IPS-20b (cell line): ENCODE measurements at regions not wholly inside any gene's neighbourhood (a gene's known extent, or its start where the extent isn't known, plus 50 kb on each side); places are given as distances from the start of the nearest gene placed in this dataset.
"Not testable (repeated sequence)": the region's sequence is repeated elsewhere in the genome, so short reads cannot be mapped to it uniquely, and the experiment has no call there.

Source experiments
- H3K27ac ChIP-seq: one replicate; pipeline ENCODE4 v1.5.1; 2013; ENCODE audit warnings: low read length
- H3K27me3 ChIP-seq: 2 replicates; pipeline ENCODE4 v1.6.1; 2013; ENCODE audit warnings: mild to moderate bottlenecking, low read length, inconsistent platforms; ENCODE audit not compliant: insufficient read depth
- H3K36me3 ChIP-seq: 2 replicates; pipeline ENCODE4 v1.6.1; 2013; ENCODE audit warnings: low read depth, mild to moderate bottlenecking, inconsistent platforms, low read length, moderate library complexity; ENCODE audit not compliant: insufficient read depth
- H3K4me1 ChIP-seq: 2 replicates; pipeline ENCODE4 v1.6.1; 2013; ENCODE audit warnings: mild to moderate bottlenecking, control low read depth, inconsistent platforms, low read length, moderate library complexity; ENCODE audit not compliant: insufficient read depth
- H3K4me3 ChIP-seq: 2 replicates; pipeline ENCODE4 v1.5.1; 2013; ENCODE audit warnings: mild to moderate bottlenecking, low read length, inconsistent platforms
- H3K9ac ChIP-seq: 2 replicates; pipeline ENCODE4 v1.6.1; 2013; ENCODE audit warnings: low read depth, mild to moderate bottlenecking, inconsistent platforms, low read length, moderate library complexity
- H3K9me3 ChIP-seq: 2 replicates; pipeline ENCODE4 v1.6.1; 2013; ENCODE audit warnings: mild to moderate bottlenecking, low read depth, low read length, inconsistent platforms; ENCODE audit not compliant: insufficient read depth

GRCh38 chr11:83403691-83404389 lies 117.7 kb upstream of the CCDC90B start:
- no peaks in the 10 kb centered on the region for H3K9me3 ChIP-seq
- peaks cover 9% of the 10 kb centered on the region; the same call in 1 of the 2 replicates for H3K4me1 ChIP-seq
- no peaks in the 10 kb centered on the region for H3K36me3 ChIP-seq
- no peaks in the 10 kb centered on the region for H3K27me3 ChIP-seq
- H3K9ac ChIP-seq: no peak overlapping the region
- no peak overlapping the region for H3K4me3 ChIP-seq
- H3K27ac ChIP-seq: no peak overlapping the region

DNA sequence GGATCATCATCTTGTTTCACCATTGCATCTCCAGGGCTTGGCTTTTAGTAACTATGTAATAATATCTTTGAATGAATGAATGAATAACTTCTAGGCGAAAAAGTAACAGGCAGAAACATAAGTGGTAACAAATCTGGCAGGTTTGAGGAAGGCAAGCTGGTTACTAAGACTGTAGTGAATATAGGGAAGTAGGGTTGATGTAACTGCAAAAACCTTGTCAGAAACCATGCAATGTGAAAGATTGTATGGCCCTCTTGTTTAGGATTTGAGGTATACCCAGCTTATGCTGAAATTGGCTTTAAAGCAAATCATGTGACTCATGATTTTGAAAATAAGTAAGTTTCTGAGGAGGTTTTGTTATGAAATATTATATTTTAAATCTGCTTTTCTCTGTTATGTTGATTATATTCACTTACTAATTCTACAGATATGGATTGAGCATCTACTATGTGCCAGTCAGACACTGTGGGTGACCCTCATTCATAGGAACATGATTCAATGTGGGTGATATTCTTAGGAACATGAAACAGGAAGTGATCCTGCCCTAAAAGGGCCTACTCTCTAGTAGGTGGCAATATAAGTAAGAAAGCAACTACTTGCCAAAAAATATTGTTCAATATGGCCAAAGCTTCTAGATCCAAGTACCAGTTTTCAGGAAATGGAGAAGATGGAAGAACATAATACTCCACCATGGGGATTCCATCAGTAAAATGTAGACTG lies 115.5 kb upstream of the CCDC90B start:
- no peaks in the 10 kb centered on the region for H3K36me3 ChIP-seq
- H3K4me3 ChIP-seq: no peak overlapping the region
- no peak overlapping the region for H3K9ac ChIP-seq
- peaks cover 9% of the 10 kb centered on the region; the same call in 1 of the 2 replicates for H3K4me1 ChIP-seq
- no peaks in the 10 kb centered on the region for H3K27me3 ChIP-seq
- H3K27ac ChIP-seq: no peak overlapping the region
- H3K9me3 ChIP-seq: no peaks in the 10 kb centered on the region

DNA sequence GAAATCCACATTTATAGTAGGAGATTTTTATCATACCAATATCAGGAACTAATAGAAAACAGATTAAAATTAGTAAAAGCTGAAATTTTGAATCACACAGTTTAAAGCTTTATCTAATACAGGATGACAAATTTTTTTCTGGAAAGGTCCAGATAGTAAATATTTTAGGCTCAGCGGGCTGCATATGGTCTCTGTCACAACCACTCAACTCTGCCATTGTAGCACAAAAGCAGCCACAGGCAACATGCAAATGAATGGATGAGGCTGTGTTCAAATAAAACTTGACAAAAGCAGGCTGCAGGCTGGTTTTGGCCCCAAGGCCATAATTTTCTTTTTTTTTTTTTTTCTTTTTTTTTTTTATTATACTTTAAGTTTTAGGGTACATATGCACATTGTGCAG lies 108.2 kb upstream of the CCDC90B start:
- Histone ChIP-seq H3K4me3 (no peak overlapping the region), H3K36me3 (no peaks in the 10 kb centered on the region), H3K27me3 (no peaks in the 10 kb centered on the region), H3K27ac (no peak overlapping the region), H3K4me1 (no peaks in the 10 kb centered on the region), H3K9ac (no peak overlapping the region), H3K9me3 (no peaks in the 10 kb centered on the region)

- Histone ChIP-seq H3K4me3 (no peak overlapping the region), H3K9me3 (no peaks in the 10 kb centered on the region), H3K4me1 (no peaks in the 10 kb centered on the region), H3K36me3 (no peaks in the 10 kb centered on the region), H3K9ac (no peak overlapping the region), H3K27me3 (no peaks in the 10 kb centered on the region), H3K27ac (no peak overlapping the region)
Observed at GRCh38 chr11:83392556-83392955, 106.4 kb upstream of the CCDC90B start.

GRCh38 chr11:83389975-83390374 lies 103.8 kb upstream of the CCDC90B start:
- no peak overlapping the region for H3K9ac ChIP-seq
- H3K27me3 ChIP-seq: no peaks in the 10 kb centered on the region
- no peak overlapping the region for H3K4me3 ChIP-seq
- H3K36me3 ChIP-seq: no peaks in the 10 kb centered on the region
- no peaks in the 10 kb centered on the region for H3K4me1 ChIP-seq
- H3K9me3 ChIP-seq: peaks cover 9% of the 10 kb centered on the region; the same call in 1 of the 2 replicates
- H3K27ac ChIP-seq: no peak overlapping the region

DNA sequence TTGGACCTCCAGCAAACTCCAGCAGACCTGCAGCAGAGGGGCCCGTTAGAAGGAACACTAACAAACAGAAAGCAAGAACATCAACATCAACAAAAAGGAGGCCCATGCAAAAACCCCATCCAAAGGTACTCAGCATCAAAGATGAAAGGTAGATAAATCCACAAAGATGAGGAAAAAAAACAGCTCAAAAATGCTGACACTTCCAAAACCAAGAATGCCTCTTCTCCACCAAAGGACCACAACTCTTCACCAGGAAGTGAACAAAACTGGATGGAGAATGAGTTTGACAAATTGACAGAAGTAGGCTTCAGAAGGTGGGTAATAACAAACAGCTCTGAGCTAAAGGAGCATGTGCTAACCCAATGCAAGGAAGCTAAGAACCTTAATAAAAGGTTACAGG lies 97.7 kb upstream of the CCDC90B start:
- not testable (repeated sequence) for H3K4me1 ChIP-seq, H3K36me3 ChIP-seq, H3K4me3 ChIP-seq, H3K27me3 ChIP-seq, H3K9me3 ChIP-seq, H3K9ac ChIP-seq, H3K27ac ChIP-seq

DNA sequence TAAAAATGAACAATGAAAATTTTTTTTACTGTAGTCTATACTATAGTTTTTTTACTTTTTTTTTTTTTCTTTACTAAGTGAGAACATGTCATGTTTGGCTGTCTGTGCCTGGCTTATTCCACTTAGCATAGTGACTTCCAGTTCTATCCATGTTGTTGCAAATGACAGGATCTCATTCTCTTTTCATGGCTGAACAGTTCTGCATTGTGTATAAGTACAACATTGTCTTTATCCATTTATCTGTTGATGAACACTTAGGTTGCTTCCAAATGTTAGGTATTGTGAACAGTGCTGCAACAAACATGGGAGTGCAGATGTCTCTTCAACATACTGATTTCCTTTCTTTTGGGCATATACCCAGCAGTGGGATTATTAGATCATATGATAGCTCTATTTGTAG lies 88.1 kb upstream of the CCDC90B start:
- Histone ChIP-seq H3K36me3 (no peaks in the 10 kb centered on the region), H3K4me1 (no peaks in the 10 kb centered on the region), H3K27ac (no peak overlapping the region), H3K9ac (no peak overlapping the region), H3K27me3 (no peaks in the 10 kb centered on the region), H3K4me3 (no peak overlapping the region), H3K9me3 (peaks cover 2% of the 10 kb centered on the region; the same call in 1 of the 2 replicates)

GRCh38 chr11:83371489-83371888 lies 85.3 kb upstream of the CCDC90B start:
- no peak overlapping the region for H3K9ac ChIP-seq
- H3K27me3 ChIP-seq: no peaks in the 10 kb centered on the region
- no peak overlapping the region for H3K4me3 ChIP-seq
- H3K4me1 ChIP-seq: no peaks in the 10 kb centered on the region
- peaks cover 28% of the 10 kb centered on the region for H3K9me3 ChIP-seq
- no peaks in the 10 kb centered on the region for H3K36me3 ChIP-seq
- H3K27ac ChIP-seq: no peak overlapping the region

DNA sequence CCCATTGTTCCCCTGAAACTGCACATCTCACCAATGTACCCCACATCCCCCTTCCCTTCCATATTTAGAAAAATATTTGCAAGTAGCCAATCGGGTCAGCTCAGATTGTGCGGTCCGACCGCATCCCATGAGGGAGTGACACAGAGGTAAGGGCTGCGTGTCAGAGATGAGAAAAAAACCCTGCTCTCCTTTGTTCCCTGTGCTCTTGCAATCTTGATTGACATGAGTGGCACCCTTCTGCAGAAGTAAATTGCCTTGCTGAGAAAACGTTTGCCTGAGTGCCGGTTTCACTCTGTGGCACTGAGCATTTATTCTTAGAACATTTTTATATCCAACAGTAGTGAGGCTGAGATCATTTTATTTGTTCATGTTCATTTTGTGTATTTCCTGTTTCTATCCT lies 81.6 kb upstream of the CCDC90B start:
- no peak overlapping the region for H3K27ac ChIP-seq
- no peak overlapping the region for H3K9ac ChIP-seq
- no peaks in the 10 kb centered on the region for H3K27me3 ChIP-seq
- peaks cover 28% of the 10 kb centered on the region for H3K9me3 ChIP-seq
- H3K4me1 ChIP-seq: peaks cover 21% of the 10 kb centered on the region
- no peaks in the 10 kb centered on the region for H3K36me3 ChIP-seq
- H3K4me3 ChIP-seq: no peak overlapping the region

- Histone ChIP-seq H3K9me3 (peaks cover 28% of the 10 kb centered on the region), H3K4me1 (peaks cover 21% of the 10 kb centered on the region), H3K36me3 (no peaks in the 10 kb centered on the region), H3K27me3 (no peaks in the 10 kb centered on the region), H3K27ac (no peak overlapping the region), H3K4me3 (peak overlapping the region; percentile 39; the same call in 1 of the 2 replicates), H3K9ac (no peak overlapping the region)
Observed at GRCh38 chr11:83364500-83365045, 78.4 kb upstream of the CCDC90B start.

DNA sequence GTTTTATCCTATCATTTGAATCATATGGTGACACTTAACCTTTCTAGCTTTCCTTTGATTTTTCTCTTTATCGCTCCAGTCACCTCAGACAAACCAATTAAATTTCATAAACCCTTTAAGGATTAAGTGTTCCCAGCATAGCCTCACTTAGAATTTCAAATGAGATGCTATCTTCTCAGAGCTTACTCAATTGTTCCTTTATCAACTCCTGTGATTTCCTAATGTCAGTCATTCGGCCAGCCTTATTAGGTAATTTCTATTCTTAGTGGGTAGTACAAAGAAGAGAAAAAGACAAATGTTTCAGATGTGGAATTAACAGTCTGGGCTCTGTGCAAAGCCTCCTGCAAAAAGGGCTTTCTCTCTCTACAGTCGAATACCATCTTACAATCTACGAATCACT lies 77.1 kb upstream of the CCDC90B start:
- Histone ChIP-seq H3K36me3 (no peaks in the 10 kb centered on the region), H3K4me1 (peaks cover 21% of the 10 kb centered on the region), H3K9me3 (peaks cover 16% of the 10 kb centered on the region), H3K4me3 (no peak overlapping the region), H3K9ac (no peak overlapping the region; the same call in 1 of the 2 replicates), H3K27ac (no peak overlapping the region), H3K27me3 (no peaks in the 10 kb centered on the region)

DNA sequence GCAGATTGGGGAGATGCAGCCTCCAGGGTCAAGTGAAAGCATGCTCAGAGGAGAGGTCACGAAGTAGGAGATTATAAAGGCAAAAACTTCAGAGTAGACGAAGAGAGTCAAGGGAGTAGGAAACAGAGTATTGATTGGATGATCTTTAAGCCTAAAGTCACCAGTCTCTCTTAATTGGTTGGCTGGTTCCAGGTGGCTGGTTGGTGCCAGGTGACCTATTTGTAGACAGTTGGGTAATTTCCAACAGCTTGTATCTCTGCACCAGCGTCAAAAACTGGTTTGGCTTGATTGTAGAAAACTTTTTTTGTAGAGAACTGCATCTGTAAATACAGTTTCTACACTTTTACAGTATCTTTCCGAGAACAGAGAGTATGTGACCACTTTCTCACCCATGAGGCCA lies 75.7 kb upstream of the CCDC90B start:
- Histone ChIP-seq H3K27me3 (no peaks in the 10 kb centered on the region), H3K36me3 (no peaks in the 10 kb centered on the region), H3K9me3 (peaks cover 13% of the 10 kb centered on the region), H3K27ac (no peak overlapping the region), H3K4me1 (peaks cover 21% of the 10 kb centered on the region), H3K4me3 (no peak overlapping the region), H3K9ac (no peak overlapping the region)
